HG03025 (cell line): ENCODE measurements at regions not wholly inside any gene's neighbourhood (a gene's known extent, or its start where the extent isn't known, plus 50 kb on each side); places are given as distances from the start of the nearest gene placed in this dataset.

Source experiments
- ATAC-seq: cut with Tn5 transposase; IDR thresholded peaks from one replicate; pipeline ENCODE4 v1.9.1; 2021; ENCODE audit warnings: mild to moderate bottlenecking, moderate library complexity; ENCODE audit not compliant: unreplicated experiment, low FRiP score

- ATAC-seq, result no peak
These were observed 413.7 kb upstream of the SULF2 start for GRCh38 chr20:48198929-48199451.

GRCh38 chr20:48197066-48197465, 411.8 kb upstream of the SULF2 start:
- no peak for ATAC-seq

GRCh38 chr20:48196486-48196885, 411.2 kb upstream of the SULF2 start:
- no peak for ATAC-seq

GRCh38 chr20:48196001-48196400, 410.7 kb upstream of the SULF2 start:
- no peak for ATAC-seq

- no peak for ATAC-seq
These were observed 410.0 kb upstream of the SULF2 start for GRCh38 chr20:48195121-48195870.

GRCh38 chr20:48194583-48194982, 409.3 kb upstream of the SULF2 start:
- no peak for ATAC-seq

- ATAC-seq, result no peak
These were observed 408.5 kb upstream of the SULF2 start for GRCh38 chr20:48193627-48194425.

- ATAC-seq, result no peak
These were observed 406.8 kb upstream of the SULF2 start for GRCh38 chr20:48192109-48192508.

GRCh38 chr20:48191200-48191599, 405.9 kb upstream of the SULF2 start:
- ATAC-seq, result no peak

- ATAC-seq, result no peak
These were observed 405.5 kb upstream of the SULF2 start for GRCh38 chr20:48190757-48191156.

GRCh38 chr20:48189181-48189580, 403.9 kb upstream of the SULF2 start:
- ATAC-seq, result no peak

GRCh38 chr20:48187851-48188250, 402.6 kb upstream of the SULF2 start:
- ATAC-seq, result no peak

- no peak for ATAC-seq
These were observed 401.6 kb upstream of the SULF2 start for GRCh38 chr20:48186915-48187314.

GRCh38 chr20:48186447-48186846, 401.2 kb upstream of the SULF2 start:
- ATAC-seq, result no peak

- no peak for ATAC-seq
These were observed 398.9 kb upstream of the SULF2 start for GRCh38 chr20:48184229-48184628.

- ATAC-seq, result no peak
These were observed 396.1 kb upstream of the SULF2 start for GRCh38 chr20:48181261-48181935.

GRCh38 chr20:48180618-48181017, 395.3 kb upstream of the SULF2 start:
- ATAC-seq, result no peak

- no peak for ATAC-seq
These were observed 394.7 kb upstream of the SULF2 start for GRCh38 chr20:48180024-48180423.

GRCh38 chr20:48178633-48179032, 393.4 kb upstream of the SULF2 start:
- no peak for ATAC-seq

- ATAC-seq, result no peak
These were observed 391.8 kb upstream of the SULF2 start for GRCh38 chr20:48177058-48177457.

GRCh38 chr20:48176139-48176538, 390.9 kb upstream of the SULF2 start:
- no peak for ATAC-seq
